NB4 (cell line): ENCODE measurements at regions not wholly inside any gene's neighbourhood (a gene's known extent, or its start where the extent isn't known, plus 50 kb on each side); places are given as distances from the start of the nearest gene placed in this dataset.

Source experiments
- DNase-seq: peaks from one replicate; pipeline ENCODE4 v3.0.0; 2010; ENCODE audit warnings: low read depth
- H3K4me3 ChIP-seq: one replicate; pipeline ENCODE4 v1.5.1; 2011; ENCODE audit warnings: mild to moderate bottlenecking, low read depth, low read length, moderate library complexity
- MAX ChIP-seq: IDR thresholded peaks from 2 replicates; pipeline ENCODE4 v1.6.1; 2011; ENCODE audit warnings: low read depth, low read length
- MYC ChIP-seq: IDR thresholded peaks from 2 replicates; pipeline ENCODE4 v1.6.1; 2011; ENCODE audit warnings: low read depth, low read length
- POLR2A ChIP-seq: IDR thresholded peaks from 2 replicates; pipeline ENCODE4 v1.6.1; 2011; ENCODE audit warnings: mild to moderate bottlenecking; ENCODE audit not compliant: insufficient read length; ENCODE audit errors: extremely low read depth
- TF ChIP-seq, protein P1 (sequence below): IDR thresholded peaks from one replicate; pipeline ENCODE4 v1.5.1; 2012; ENCODE audit warnings: low read depth, low read length

- no peak overlapping the region for H3K4me3 ChIP-seq
- DNase-seq, result no peak
- TF ChIP-seq MYC (no peak), POLR2A (no peak), MAX (no peak)
- TF ChIP-seq, protein P1, sequence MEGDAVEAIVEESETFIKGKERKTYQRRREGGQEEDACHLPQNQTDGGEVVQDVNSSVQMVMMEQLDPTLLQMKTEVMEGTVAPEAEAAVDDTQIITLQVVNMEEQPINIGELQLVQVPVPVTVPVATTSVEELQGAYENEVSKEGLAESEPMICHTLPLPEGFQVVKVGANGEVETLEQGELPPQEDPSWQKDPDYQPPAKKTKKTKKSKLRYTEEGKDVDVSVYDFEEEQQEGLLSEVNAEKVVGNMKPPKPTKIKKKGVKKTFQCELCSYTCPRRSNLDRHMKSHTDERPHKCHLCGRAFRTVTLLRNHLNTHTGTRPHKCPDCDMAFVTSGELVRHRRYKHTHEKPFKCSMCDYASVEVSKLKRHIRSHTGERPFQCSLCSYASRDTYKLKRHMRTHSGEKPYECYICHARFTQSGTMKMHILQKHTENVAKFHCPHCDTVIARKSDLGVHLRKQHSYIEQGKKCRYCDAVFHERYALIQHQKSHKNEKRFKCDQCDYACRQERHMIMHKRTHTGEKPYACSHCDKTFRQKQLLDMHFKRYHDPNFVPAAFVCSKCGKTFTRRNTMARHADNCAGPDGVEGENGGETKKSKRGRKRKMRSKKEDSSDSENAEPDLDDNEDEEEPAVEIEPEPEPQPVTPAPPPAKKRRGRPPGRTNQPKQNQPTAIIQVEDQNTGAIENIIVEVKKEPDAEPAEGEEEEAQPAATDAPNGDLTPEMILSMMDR, result no peak
Observed at GRCh38 chr5:124263680-124264491, 482.6 kb downstream of the ZNF608 start.

DNA sequence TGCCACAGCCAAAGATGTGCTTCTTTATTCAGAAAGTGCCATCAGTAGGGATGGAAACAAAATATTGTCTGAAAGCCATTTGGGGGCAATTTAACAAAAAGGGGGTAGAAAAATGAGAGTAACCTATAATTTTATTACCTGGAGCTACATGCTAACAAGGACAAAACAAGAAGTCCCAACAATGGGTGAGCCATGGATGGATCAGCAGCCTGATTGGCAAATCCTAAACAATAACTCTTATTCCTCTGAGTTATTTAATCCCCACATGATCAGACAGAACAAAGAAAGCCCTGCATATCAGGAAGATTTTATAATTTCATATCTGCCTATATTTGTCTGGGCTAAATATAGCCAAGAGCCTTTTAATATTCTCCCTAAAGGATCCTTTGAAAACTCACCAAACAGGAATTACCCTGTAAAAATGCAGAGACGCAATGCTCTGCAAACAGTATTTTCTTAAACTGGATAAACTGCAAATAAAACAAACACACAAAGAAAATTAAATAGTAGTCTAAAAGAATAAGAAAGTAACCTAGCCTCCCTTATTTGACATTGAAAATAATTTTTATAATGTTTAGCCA lies 483.4 kb downstream of the ZNF608 start:
- H3K4me3 ChIP-seq, result no peak overlapping the region
- TF ChIP-seq MAX (no peak), MYC (no peak), POLR2A (no peak)
- TF ChIP-seq, protein P1, result no peak
- DNase-seq, result no peak

DNA sequence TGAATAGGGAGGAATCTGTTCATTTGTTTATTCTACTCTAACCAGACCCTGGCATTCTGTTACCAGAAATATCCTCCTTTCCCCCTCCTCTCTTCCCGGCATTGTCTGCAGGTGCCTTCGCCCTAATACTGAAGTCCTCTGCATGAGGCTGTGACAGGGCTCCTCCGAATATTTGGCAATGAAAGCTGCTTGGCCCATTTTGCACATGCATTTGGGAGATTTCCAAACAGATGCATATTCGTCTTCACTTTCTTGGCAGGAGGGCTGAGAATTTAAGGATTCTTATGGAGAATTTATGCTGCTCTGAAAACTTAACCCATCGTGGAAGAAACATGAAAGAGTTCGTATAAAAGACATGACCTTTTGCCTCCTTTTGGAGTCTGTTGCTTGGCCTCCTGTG lies 484.0 kb downstream of the ZNF608 start:
- no peak for DNase-seq
- TF ChIP-seq MAX (no peak), POLR2A (no peak), MYC (no peak)
- TF ChIP-seq, protein P1, result no peak
- no peak overlapping the region for H3K4me3 ChIP-seq

GRCh38 chr5:124261848-124262247 lies 484.6 kb downstream of the ZNF608 start:
- TF ChIP-seq, protein P1, result no peak
- TF ChIP-seq POLR2A, result no peak
- TF ChIP-seq MYC, result no peak
- TF ChIP-seq MAX, result no peak
- DNase-seq, result no peak
- H3K4me3 ChIP-seq, result no peak overlapping the region

- no peak for TF ChIP-seq MYC
- TF ChIP-seq, protein P1, result no peak
- no peak for TF ChIP-seq MAX
- no peak for TF ChIP-seq POLR2A
- DNase-seq, result no peak
- H3K4me3 ChIP-seq, result no peak overlapping the region
Observed at GRCh38 chr5:124260921-124261515, 485.4 kb downstream of the ZNF608 start.
